Tibial artery (tissue), 4 donors: ENCODE measurements at regions not wholly inside any gene's neighbourhood (a gene's known extent, or its start where the extent isn't known, plus 50 kb on each side); places are given as distances from the start of the nearest gene placed in this dataset.

Experiments used
- DNase-seq, 2 donors: peaks; one replicate each; pipeline ENCODE4 v3.0.0-alpha.2; 2019
- H3K27ac ChIP-seq, 2 donors: fragments of 200-600 bp; sonication (generic) in 1 of 2; 1 replicate in 1 of 2; 2 replicates in 1 of 2; pipeline ENCODE4 v1.5.1; 2018 to 2019; ENCODE audit warnings: mild to moderate bottlenecking in 1 of 2
- H3K27me3 ChIP-seq, 2 donors: fragments of 200-600 bp; sonication (generic) in 1 of 2; one replicate each; pipeline versions ENCODE4 v1.5.1 to v1.6.0; 2016 to 2019
- H3K36me3 ChIP-seq, 3 donors: fragments of 200-600 bp; sonication (generic) in 2 of 3; one replicate each; pipeline ENCODE4 v1.5.1; 2016 to 2019; ENCODE audit warnings: mild to moderate bottlenecking in 2 of 3
- H3K4me1 ChIP-seq, 4 donors: fragments of 200-600 bp; sonication (generic) in 2 of 4; 1 replicate in 3 of 4; 2 replicates in 1 of 4; pipeline ENCODE4 v1.5.1; 2016 to 2019
- H3K4me3 ChIP-seq, 2 donors: fragments of 200-600 bp; sonication (generic) in 1 of 2; 1 replicate in 1 of 2; 2 replicates in 1 of 2; pipeline ENCODE4 v1.5.1; 2018 to 2019; ENCODE audit warnings: mild to moderate bottlenecking in 2 of 2
- H3K9me3 ChIP-seq, 3 donors: fragments of 200-600 bp; sonication (generic) in 1 of 3; one replicate each; pipeline ENCODE4 v1.5.1; 2016 to 2019
- intact Hi-C: fragments of 100-400 bp; cut with DNase I; formaldehyde crosslinking; loops from one replicate; pipeline ENCODE4 v1.15.0; 2023; ENCODE audit warnings: low total_unique reads
- TF ChIP-seq, protein P1 (sequence below), 2 experiments: fragments of 200-600 bp in 1 of 2; fragments of 450-650 bp in 1 of 2; IDR thresholded peaks; one replicate each; pipeline ENCODE4 v1.5.1; 2017 to 2019; ENCODE audit warnings: antibody characterized with exemption in 2 of 2, mild to moderate bottlenecking in 1 of 2, moderate library complexity in 1 of 2

DNA sequence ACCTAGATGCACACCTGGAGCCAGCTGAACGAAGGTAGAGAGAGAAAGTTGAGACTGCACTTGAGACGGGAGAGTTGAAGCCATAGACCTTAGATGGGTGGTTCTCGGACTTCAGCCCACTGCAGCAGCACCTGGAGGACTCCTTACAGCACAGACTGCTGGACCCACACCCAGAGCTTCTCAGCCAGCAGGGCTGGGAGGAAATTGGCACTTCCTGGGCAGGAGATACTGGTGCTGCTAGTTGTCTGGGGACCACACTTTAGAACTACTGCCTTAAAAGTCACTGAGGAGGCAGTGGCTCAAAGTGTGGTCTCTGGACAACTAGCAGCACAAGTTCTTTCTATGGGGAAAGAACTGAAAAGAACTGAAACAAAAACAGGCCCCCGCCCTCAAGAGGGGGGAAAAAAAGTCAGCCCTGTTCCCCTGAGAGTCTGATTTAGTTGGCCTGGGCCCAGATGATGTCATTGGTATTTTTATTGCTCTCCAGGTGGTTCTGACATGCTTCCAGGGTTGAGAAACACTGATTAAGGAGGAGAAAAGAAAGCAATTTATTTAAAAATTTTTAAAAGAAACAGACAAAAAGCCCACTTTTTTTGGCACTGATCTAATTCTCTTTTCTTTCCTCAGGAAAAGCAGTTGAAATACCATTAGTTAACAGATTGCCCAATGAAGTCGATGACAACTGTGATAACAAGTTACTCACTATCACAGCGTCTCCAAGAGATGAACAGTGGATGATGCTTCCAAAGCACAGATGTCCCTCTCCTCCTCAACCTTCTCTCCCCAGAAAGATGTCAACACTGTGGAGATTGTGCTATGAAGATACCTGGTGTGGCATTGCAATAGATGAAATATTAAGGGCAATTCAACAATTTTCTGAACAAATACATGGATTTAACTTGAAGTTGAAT is 73.6 kb upstream of the ADAMTS16 start:
- Histone ChIP-seq H3K9me3 (no peaks in the 10 kb centered on the region), H3K27ac (no peak overlapping the region), H3K36me3 (no peaks in the 10 kb centered on the region), H3K4me1 (peaks cover 0 to 9% (median 0%) of the 10 kb centered on the region in 4 donors), H3K27me3 (no peaks in the 10 kb centered on the region), H3K4me3 (no peak overlapping the region)
- DNase-seq = no peak
- intact Hi-C loops = no loop called here
- TF ChIP-seq, protein P1, sequence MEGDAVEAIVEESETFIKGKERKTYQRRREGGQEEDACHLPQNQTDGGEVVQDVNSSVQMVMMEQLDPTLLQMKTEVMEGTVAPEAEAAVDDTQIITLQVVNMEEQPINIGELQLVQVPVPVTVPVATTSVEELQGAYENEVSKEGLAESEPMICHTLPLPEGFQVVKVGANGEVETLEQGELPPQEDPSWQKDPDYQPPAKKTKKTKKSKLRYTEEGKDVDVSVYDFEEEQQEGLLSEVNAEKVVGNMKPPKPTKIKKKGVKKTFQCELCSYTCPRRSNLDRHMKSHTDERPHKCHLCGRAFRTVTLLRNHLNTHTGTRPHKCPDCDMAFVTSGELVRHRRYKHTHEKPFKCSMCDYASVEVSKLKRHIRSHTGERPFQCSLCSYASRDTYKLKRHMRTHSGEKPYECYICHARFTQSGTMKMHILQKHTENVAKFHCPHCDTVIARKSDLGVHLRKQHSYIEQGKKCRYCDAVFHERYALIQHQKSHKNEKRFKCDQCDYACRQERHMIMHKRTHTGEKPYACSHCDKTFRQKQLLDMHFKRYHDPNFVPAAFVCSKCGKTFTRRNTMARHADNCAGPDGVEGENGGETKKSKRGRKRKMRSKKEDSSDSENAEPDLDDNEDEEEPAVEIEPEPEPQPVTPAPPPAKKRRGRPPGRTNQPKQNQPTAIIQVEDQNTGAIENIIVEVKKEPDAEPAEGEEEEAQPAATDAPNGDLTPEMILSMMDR (IDR thresholded peaks at IDR 0.05) = no peak

- TF ChIP-seq, protein P1 (IDR thresholded peaks at IDR 0.05) = no peak
- Histone ChIP-seq H3K4me1 (peaks cover 0 to 9% (median 0%) of the 10 kb centered on the region in 4 donors), H3K27ac (no peak overlapping the region), H3K27me3 (no peaks in the 10 kb centered on the region), H3K4me3 (no peak overlapping the region), H3K9me3 (no peaks in the 10 kb centered on the region), H3K36me3 (no peaks in the 10 kb centered on the region)
- intact Hi-C loops = no loop called here
- DNase-seq = no peak
These were observed 70.3 kb upstream of the ADAMTS16 start for GRCh38 chr5:5069851-5070250.

- TF ChIP-seq, protein P1 (IDR thresholded peaks at IDR 0.05) = no peak
- H3K36me3 ChIP-seq = no peaks in the 10 kb centered on the region
- H3K4me3 ChIP-seq = no peak overlapping the region
- H3K4me1 ChIP-seq = peaks cover 0 to 1% (median 0%) of the 10 kb centered on the region in 4 donors
- intact Hi-C loops = no loop called here
- no peaks in the 10 kb centered on the region for H3K9me3 ChIP-seq
- H3K27me3 ChIP-seq = no peaks in the 10 kb centered on the region
- no peak overlapping the region for H3K27ac ChIP-seq
- DNase-seq = no peak
These were observed 68.6 kb upstream of the ADAMTS16 start for GRCh38 chr5:5071554-5071953.

- Histone ChIP-seq H3K4me1 (no peaks in the 10 kb centered on the region), H3K4me3 (no peak overlapping the region), H3K27me3 (peaks cover 0 to 2% of the 10 kb centered on the region in 2 donors), H3K27ac (no peak overlapping the region), H3K36me3 (no peaks in the 10 kb centered on the region), H3K9me3 (no peaks in the 10 kb centered on the region)
- intact Hi-C loops = no loop called here
- TF ChIP-seq, protein P1 (IDR thresholded peaks at IDR 0.05) = no peak
- no peak for DNase-seq
These were observed 62.9 kb upstream of the ADAMTS16 start for GRCh38 chr5:5077236-5077635.

GRCh38 chr5:5078009-5078897 is 61.9 kb upstream of the ADAMTS16 start:
- DNase-seq = no peak
- H3K36me3 ChIP-seq = no peaks in the 10 kb centered on the region
- H3K4me1 ChIP-seq = no peaks in the 10 kb centered on the region
- H3K4me3 ChIP-seq = no peak overlapping the region
- H3K9me3 ChIP-seq = no peaks in the 10 kb centered on the region
- H3K27me3 ChIP-seq = peaks cover 0 to 2% of the 10 kb centered on the region in 2 donors
- TF ChIP-seq, protein P1 (IDR thresholded peaks at IDR 0.05) = no peak
- no peak overlapping the region for H3K27ac ChIP-seq
- intact Hi-C loops = no loop called here
